GM13976 (cell line): ENCODE measurements at regions not wholly inside any gene's neighbourhood (a gene's known extent, or its start where the extent isn't known, plus 50 kb on each side); places are given as distances from the start of the nearest gene placed in this dataset.

Source experiments
- DNase-seq: peaks from one replicate; pipeline ENCODE4 v3.0.0; 2012; ENCODE audit warnings: low spot score
- CTCF ChIP-seq: IDR thresholded peaks from 2 replicates; pipeline ENCODE4 v1.5.1; 2012; ENCODE audit warnings: borderline replicate concordance, mild to moderate bottlenecking; ENCODE audit not compliant: insufficient read depth; ENCODE audit errors: extremely low read depth, missing control alignments, control extremely low read depth
- in situ Hi-C: fragments of 300-500 bp; cut with MboI; formaldehyde crosslinking; loops from one replicate; pipeline ENCODE4 v1.12.0; 2022; ENCODE audit warnings: low sequenced_read_pairs, mixed read lengths, inconsistent platforms; ENCODE audit not compliant: unreplicated experiment

GRCh38 chr5:108629779-108630528, 117.7 kb upstream of the FER start:
- in situ Hi-C loops, result loop anchor here (25.0 kb wide), 1 partner anchor 1057 kb away; the partner anchor contains the start of gene MAN2A1
- DNase-seq, result no peak
- TF ChIP-seq CTCF, result no peak

GRCh38 chr5:108625654-108626053, 122.0 kb upstream of the FER start:
- no peak for DNase-seq
- in situ Hi-C loops, result loop anchor here (25.0 kb wide), 1 partner anchor 1062 kb away; the partner anchor contains the start of gene MAN2A1
- TF ChIP-seq CTCF, result no peak

- in situ Hi-C loops, result no loop called here
- TF ChIP-seq CTCF, result no peak
- DNase-seq, result no peak
These were observed 123.9 kb upstream of the FER start for GRCh38 chr5:108623826-108624225.

- no peak for DNase-seq
- no peak for TF ChIP-seq CTCF
- in situ Hi-C loops, result no loop called here
These were observed 127.2 kb upstream of the FER start for GRCh38 chr5:108620516-108620915.

GRCh38 chr5:108619815-108620214, 127.9 kb upstream of the FER start:
- TF ChIP-seq CTCF, result no peak
- no peak for DNase-seq
- in situ Hi-C loops, result no loop called here

GRCh38 chr5:108617467-108618435, 129.9 kb upstream of the FER start:
- in situ Hi-C loops, result no loop called here
- no peak for TF ChIP-seq CTCF
- no peak for DNase-seq
